Left ventricle myocardium inferior (tissue), 1 donor: ENCODE measurements at regions not wholly inside any gene's neighbourhood (a gene's known extent, or its start where the extent isn't known, plus 50 kb on each side); places are given as distances from the start of the nearest gene placed in this dataset.
"Not testable (repeated sequence)": the region's sequence is repeated elsewhere in the genome, so short reads cannot be mapped to it uniquely, and the experiment has no call there.

Experiments used
- DNase-seq: peaks from one replicate; pipeline ENCODE4 v3.0.0-alpha.2; 2020
- H3K27ac ChIP-seq: fragments of 200-600 bp; replicated peaks from 2 replicates; pipeline ENCODE4 v1.8.0; 2021
- H3K27me3 ChIP-seq: fragments of 200-600 bp; 2 replicates; pipeline ENCODE4 v1.8.0; 2021; ENCODE audit warnings: low read depth
- H3K36me3 ChIP-seq: fragments of 200-600 bp; 2 replicates; pipeline ENCODE4 v1.8.0; 2021
- H3K4me1 ChIP-seq: fragments of 200-600 bp; 2 replicates; pipeline ENCODE4 v1.8.0; 2021
- H3K4me3 ChIP-seq: fragments of 200-600 bp; 2 replicates; pipeline ENCODE4 v1.8.0; 2021; ENCODE audit warnings: mild to moderate bottlenecking, moderate library complexity
- H3K9me3 ChIP-seq: fragments of 200-600 bp; replicated peaks from 2 replicates; pipeline ENCODE4 v1.8.0; 2021
- intact Hi-C: fragments of 100-400 bp; cut with micrococcal nuclease; formaldehyde crosslinking; loops from one replicate; pipeline ENCODE4 v1.11.0; 2022
- TF ChIP-seq, protein P1 (sequence below): fragments of 200-600 bp; IDR thresholded peaks from 2 replicates; pipeline ENCODE4 v1.8.0; 2021; ENCODE audit warnings: antibody characterized with exemption, mild to moderate bottlenecking, borderline replicate concordance
- donor health status: DM: no; HTN: yes; CAD: no; lungs with severe emphysema.

GRCh38 chr2:58756336-58756735 is 515.2 kb upstream of the FANCL start:
- TF ChIP-seq, protein P1, sequence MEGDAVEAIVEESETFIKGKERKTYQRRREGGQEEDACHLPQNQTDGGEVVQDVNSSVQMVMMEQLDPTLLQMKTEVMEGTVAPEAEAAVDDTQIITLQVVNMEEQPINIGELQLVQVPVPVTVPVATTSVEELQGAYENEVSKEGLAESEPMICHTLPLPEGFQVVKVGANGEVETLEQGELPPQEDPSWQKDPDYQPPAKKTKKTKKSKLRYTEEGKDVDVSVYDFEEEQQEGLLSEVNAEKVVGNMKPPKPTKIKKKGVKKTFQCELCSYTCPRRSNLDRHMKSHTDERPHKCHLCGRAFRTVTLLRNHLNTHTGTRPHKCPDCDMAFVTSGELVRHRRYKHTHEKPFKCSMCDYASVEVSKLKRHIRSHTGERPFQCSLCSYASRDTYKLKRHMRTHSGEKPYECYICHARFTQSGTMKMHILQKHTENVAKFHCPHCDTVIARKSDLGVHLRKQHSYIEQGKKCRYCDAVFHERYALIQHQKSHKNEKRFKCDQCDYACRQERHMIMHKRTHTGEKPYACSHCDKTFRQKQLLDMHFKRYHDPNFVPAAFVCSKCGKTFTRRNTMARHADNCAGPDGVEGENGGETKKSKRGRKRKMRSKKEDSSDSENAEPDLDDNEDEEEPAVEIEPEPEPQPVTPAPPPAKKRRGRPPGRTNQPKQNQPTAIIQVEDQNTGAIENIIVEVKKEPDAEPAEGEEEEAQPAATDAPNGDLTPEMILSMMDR = no peak
- no peak for DNase-seq
- Histone ChIP-seq H3K4me3 (no peak overlapping the region), H3K4me1 (no peaks in the 10 kb centered on the region), H3K9me3 (no peaks in the 10 kb centered on the region), H3K36me3 (no peaks in the 10 kb centered on the region), H3K27ac (no peak overlapping the region), H3K27me3 (no peaks in the 10 kb centered on the region)
- intact Hi-C loops = no loop called here

DNA sequence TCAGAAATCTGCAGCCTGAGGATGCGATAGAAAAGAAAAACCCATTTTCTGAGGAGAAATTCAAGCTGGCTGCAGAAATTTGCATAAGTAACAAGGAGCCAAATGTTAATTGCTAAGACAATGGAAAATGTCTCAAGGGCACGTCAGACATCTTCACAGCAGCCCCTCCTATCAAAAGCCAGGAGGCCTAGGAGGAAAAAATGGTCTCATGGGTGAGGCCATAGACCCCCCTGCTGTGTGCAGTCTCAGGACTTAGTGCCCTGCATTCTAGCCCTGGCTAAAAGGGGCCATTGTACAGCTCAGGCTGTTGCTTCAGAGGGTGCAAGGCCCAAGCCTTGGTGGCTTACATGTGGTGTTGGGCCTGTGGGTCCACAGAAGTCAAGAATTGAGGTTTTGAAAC is 511.4 kb upstream of the FANCL start:
- intact Hi-C loops = not testable (repeated sequence)

DNA sequence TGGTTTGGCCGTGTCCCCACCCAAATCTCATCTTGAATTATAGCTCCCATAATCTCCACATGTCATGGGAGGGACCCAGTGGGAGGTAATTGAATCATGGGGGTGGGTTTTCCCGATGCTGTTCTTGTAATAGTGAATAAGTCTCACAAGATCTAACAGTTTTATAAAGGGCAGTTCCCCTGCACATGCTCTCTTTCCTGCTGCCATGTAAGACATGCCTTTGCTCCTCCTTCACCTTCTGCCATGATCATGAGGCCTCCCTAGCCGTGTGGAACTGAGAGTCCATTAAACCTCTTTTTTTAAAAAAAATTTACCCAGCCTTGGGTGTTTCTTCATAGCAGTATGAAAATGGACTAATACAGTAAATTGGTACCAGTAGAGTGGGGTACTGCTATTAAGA is 510.6 kb upstream of the FANCL start:
- H3K27me3 ChIP-seq, H3K9me3 ChIP-seq, H3K27ac ChIP-seq, DNase-seq, intact Hi-C loops, H3K4me1 ChIP-seq, H3K4me3 ChIP-seq, H3K36me3 ChIP-seq: not testable (repeated sequence)

More for the DNA sequence above, 511.4 kb upstream of the FANCL start:
- not testable (repeated sequence) for H3K27ac ChIP-seq, DNase-seq, H3K4me1 ChIP-seq, H3K4me3 ChIP-seq, H3K36me3 ChIP-seq, H3K27me3 ChIP-seq, H3K9me3 ChIP-seq

DNA sequence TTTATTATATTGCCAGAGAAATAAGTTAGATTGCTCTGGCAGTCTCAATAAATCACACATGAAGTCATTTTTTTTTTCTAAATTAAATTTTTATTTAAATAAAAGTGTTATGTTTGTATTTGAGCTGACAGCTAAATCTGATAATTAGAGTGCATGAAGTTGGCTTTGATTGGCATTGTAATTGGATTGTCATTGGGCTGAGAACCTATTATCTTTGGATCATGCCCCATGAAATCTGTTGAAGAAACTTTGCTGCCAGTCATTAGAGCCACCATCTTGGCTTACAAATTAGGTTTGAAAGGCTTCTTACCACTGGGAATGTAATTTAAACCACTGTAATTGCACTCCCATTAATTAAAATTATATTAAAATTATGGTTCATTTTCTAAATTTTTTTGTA is 507.9 kb upstream of the FANCL start:
- TF ChIP-seq, protein P1 = no peak
- Histone ChIP-seq H3K27me3 (no peaks in the 10 kb centered on the region), H3K36me3 (no peaks in the 10 kb centered on the region), H3K9me3 (no peaks in the 10 kb centered on the region), H3K4me1 (no peaks in the 10 kb centered on the region), H3K4me3 (no peak overlapping the region), H3K27ac (no peak overlapping the region)
- intact Hi-C loops = no loop called here
- DNase-seq = no peak

DNA sequence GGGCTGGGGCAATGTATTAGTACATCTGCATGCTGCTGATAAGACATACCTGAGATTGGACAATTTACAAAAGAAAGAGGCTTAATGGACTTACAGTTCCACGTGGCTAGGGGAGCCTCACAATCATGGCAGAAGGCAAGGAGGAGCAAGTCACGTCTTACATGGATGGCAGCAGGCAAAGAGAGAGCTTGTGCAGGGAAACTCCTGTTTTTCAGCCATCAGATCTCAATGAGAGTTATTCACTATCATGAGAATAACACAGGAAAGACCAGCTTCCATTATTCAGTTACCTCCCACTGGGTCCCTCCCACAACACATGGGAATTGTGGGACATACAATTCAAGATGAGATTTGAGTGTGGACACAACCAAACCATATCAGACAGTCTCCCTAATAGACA is 504.2 kb upstream of the FANCL start:
- H3K36me3 ChIP-seq, H3K4me1 ChIP-seq, intact Hi-C loops, DNase-seq, H3K4me3 ChIP-seq, H3K27me3 ChIP-seq, H3K9me3 ChIP-seq, H3K27ac ChIP-seq: not testable (repeated sequence)

DNA sequence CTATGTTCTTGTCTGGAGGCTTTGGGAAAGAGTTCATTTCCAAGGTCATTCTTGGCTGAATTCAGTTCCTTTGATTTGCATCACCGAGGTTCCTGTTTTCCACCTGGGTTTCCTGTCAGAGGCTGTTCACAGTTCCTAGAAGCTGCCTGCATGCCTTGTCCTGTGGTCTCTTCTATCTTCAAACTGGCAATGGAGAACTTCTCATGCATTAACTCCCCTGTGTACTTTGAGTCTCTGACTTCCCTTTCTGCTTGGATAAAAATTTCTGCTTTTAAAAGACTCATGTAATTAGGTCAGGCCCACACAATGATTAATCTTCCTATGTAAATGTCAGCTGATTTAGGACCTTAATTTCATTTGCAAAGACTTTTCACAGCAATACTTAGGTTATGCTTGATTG is 499.3 kb upstream of the FANCL start:
- no peak overlapping the region for H3K27ac ChIP-seq
- intact Hi-C loops = no loop called here
- H3K4me1 ChIP-seq = no peaks in the 10 kb centered on the region
- TF ChIP-seq, protein P1 = no peak
- no peak overlapping the region for H3K4me3 ChIP-seq
- H3K9me3 ChIP-seq = no peaks in the 10 kb centered on the region
- H3K36me3 ChIP-seq = no peaks in the 10 kb centered on the region
- DNase-seq = no peak
- H3K27me3 ChIP-seq = peaks cover 8% of the 10 kb centered on the region

DNA sequence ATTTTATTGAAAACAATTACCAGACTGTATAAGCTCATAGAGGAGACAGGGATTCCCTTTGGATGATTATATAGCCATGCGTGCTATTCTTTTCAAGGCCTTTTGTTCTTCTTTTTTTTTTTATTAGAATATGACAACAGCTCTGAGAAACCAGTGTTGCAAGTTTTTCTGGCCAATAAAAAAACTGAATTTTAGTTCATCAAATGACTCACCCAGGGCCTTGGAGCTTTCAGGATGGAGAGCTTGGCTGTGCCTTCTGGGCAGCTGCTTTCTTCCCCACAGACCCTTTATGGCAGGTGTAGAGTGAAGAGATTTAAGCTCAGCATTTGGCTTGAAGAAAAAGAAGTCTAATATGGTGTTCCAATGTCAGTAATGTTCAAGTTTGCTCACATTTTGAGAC is 497.9 kb upstream of the FANCL start:
- DNase-seq = no peak
- Histone ChIP-seq H3K4me3 (no peak overlapping the region), H3K27me3 (peaks cover 8% of the 10 kb centered on the region), H3K4me1 (no peaks in the 10 kb centered on the region), H3K27ac (no peak overlapping the region), H3K9me3 (no peaks in the 10 kb centered on the region), H3K36me3 (no peaks in the 10 kb centered on the region)
- intact Hi-C loops = no loop called here
- TF ChIP-seq, protein P1 = no peak
